HL-60 (cell line): ENCODE measurements at regions not wholly inside any gene's neighbourhood (a gene's known extent, or its start where the extent isn't known, plus 50 kb on each side); places are given as distances from the start of the nearest gene placed in this dataset.

Experiments used
- DNase-seq, 2 experiments: peaks; one replicate each; pipeline ENCODE4 v3.0.0-alpha.2; 2010 to 2020; ENCODE audit warnings: low read depth in 1 of 2, low spot score in 1 of 2
- H3K27ac ChIP-seq: fragments of 250-450 bp; sonication (Bioruptor Pico); replicated peaks from 2 replicates; pipeline ENCODE4 v1.5.1; 2020; ENCODE audit warnings: mild to moderate bottlenecking, moderate library complexity
- H3K27me3 ChIP-seq: fragments of 250-450 bp; sonication (Bioruptor Pico); 2 replicates; pipeline ENCODE4 v1.5.1; 2021; ENCODE audit warnings: mild to moderate bottlenecking, moderate library complexity; ENCODE audit not compliant: insufficient read depth, poor library complexity, severe bottlenecking
- H3K4me3 ChIP-seq: replicated peaks from 2 replicates; pipeline ENCODE4 v1.5.1; 2011; ENCODE audit warnings: mild to moderate bottlenecking, control low read depth, low read length; ENCODE audit not compliant: insufficient read depth
- GABPA ChIP-seq: IDR thresholded peaks from 2 replicates; pipeline ENCODE4 v1.6.1; 2012; ENCODE audit warnings: low read depth
- POLR2AphosphoS5 ChIP-seq: IDR thresholded peaks from 2 replicates; pipeline ENCODE4 v1.6.1; 2012; ENCODE audit warnings: low read depth
- SPI1 ChIP-seq: IDR thresholded peaks from 2 replicates; pipeline ENCODE4 v1.6.1; 2012; ENCODE audit warnings: low read depth, mild to moderate bottlenecking, borderline replicate concordance
- TF ChIP-seq, protein P1 (sequence below): IDR thresholded peaks from 2 replicates; pipeline ENCODE4 v1.6.1; 2012; ENCODE audit warnings: low read depth; ENCODE audit not compliant: insufficient replicate concordance
- TF ChIP-seq, protein P2 (sequence below): IDR thresholded peaks from one replicate; pipeline ENCODE4 v1.5.1; 2011; ENCODE audit warnings: low read length, control low read depth, inconsistent platforms; ENCODE audit not compliant: insufficient read depth

DNA sequence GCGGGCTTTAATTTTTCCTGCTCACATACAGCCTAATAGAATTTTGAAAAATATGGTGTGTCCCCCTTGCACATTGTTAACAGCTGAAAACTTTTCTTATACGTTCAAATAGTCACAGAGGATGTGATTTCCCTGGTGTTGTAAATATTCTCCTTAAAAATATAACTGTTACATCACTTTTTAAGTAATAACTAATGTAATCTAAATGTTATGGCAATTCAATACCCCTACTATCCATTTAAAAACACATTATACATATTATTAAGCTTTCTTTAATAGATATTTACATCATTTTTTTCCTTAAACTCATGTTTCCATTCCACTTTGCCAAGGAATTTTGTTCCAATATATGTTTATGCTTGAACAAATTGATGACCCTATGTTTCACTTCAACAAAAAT lies 85.5 kb upstream of the S1PR1 start:
- Histone ChIP-seq H3K27me3 (no peaks in the 10 kb centered on the region), H3K27ac (no peak overlapping the region)
- no peak for TF ChIP-seq SPI1

DNA sequence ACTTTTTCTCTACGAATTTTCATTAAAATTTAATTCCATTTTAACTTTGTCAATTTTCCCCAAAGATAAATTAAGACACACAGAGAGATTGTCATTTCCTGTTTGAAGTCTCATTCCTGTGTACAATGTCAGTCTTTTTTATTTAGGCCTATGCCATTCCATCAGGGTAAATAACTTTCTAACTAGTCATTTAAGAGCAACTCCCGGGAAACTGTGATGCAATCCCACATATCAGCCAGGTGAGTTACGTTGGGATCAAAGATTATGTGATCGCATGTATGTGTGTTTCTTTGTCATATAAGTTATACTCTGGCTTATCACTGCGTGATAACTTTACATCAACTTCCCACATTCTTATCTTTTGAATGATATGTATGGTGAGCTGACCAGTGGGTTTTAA lies 86.1 kb upstream of the S1PR1 start:
- DNase-seq: no peak
- TF ChIP-seq, protein P1, sequence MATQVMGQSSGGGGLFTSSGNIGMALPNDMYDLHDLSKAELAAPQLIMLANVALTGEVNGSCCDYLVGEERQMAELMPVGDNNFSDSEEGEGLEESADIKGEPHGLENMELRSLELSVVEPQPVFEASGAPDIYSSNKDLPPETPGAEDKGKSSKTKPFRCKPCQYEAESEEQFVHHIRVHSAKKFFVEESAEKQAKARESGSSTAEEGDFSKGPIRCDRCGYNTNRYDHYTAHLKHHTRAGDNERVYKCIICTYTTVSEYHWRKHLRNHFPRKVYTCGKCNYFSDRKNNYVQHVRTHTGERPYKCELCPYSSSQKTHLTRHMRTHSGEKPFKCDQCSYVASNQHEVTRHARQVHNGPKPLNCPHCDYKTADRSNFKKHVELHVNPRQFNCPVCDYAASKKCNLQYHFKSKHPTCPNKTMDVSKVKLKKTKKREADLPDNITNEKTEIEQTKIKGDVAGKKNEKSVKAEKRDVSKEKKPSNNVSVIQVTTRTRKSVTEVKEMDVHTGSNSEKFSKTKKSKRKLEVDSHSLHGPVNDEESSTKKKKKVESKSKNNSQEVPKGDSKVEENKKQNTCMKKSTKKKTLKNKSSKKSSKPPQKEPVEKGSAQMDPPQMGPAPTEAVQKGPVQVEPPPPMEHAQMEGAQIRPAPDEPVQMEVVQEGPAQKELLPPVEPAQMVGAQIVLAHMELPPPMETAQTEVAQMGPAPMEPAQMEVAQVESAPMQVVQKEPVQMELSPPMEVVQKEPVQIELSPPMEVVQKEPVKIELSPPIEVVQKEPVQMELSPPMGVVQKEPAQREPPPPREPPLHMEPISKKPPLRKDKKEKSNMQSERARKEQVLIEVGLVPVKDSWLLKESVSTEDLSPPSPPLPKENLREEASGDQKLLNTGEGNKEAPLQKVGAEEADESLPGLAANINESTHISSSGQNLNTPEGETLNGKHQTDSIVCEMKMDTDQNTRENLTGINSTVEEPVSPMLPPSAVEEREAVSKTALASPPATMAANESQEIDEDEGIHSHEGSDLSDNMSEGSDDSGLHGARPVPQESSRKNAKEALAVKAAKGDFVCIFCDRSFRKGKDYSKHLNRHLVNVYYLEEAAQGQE: no peak
- TF ChIP-seq GABPA: no peak
- TF ChIP-seq, protein P2, sequence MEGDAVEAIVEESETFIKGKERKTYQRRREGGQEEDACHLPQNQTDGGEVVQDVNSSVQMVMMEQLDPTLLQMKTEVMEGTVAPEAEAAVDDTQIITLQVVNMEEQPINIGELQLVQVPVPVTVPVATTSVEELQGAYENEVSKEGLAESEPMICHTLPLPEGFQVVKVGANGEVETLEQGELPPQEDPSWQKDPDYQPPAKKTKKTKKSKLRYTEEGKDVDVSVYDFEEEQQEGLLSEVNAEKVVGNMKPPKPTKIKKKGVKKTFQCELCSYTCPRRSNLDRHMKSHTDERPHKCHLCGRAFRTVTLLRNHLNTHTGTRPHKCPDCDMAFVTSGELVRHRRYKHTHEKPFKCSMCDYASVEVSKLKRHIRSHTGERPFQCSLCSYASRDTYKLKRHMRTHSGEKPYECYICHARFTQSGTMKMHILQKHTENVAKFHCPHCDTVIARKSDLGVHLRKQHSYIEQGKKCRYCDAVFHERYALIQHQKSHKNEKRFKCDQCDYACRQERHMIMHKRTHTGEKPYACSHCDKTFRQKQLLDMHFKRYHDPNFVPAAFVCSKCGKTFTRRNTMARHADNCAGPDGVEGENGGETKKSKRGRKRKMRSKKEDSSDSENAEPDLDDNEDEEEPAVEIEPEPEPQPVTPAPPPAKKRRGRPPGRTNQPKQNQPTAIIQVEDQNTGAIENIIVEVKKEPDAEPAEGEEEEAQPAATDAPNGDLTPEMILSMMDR: no peak
- TF ChIP-seq SPI1: no peak
- no peak for TF ChIP-seq POLR2AphosphoS5
- Histone ChIP-seq H3K27ac (no peak overlapping the region), H3K4me3 (no peak overlapping the region), H3K27me3 (no peaks in the 10 kb centered on the region)

More for the DNA sequence above, 85.5 kb upstream of the S1PR1 start:
- no peak for DNase-seq
- no peak overlapping the region for H3K4me3 ChIP-seq

DNA sequence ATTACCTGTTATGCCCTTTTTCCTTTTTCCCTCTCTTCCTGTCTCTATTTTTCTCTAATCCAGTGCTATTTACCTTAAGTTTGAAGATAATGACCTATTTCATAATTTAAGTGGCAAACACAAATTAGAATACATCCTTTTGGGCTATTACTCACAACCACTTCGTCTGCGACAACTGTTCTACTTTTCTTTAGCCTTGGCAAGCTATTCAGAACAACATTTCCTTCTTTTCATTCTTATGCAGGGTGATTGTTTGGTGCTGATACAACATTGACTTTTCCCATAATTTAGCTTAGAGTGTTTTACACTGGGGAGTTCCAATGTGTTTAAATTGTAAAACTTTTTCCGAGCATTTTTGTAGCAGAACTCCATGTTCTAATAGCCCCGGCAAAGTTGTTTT lies 86.6 kb upstream of the S1PR1 start:
- DNase-seq: no peak
- TF ChIP-seq GABPA (no peak), SPI1 (no peak), POLR2AphosphoS5 (no peak)
- TF ChIP-seq, protein P2: no peak
- no peak overlapping the region for H3K4me3 ChIP-seq
- no peak overlapping the region for H3K27ac ChIP-seq
- no peaks in the 10 kb centered on the region for H3K27me3 ChIP-seq

DNA sequence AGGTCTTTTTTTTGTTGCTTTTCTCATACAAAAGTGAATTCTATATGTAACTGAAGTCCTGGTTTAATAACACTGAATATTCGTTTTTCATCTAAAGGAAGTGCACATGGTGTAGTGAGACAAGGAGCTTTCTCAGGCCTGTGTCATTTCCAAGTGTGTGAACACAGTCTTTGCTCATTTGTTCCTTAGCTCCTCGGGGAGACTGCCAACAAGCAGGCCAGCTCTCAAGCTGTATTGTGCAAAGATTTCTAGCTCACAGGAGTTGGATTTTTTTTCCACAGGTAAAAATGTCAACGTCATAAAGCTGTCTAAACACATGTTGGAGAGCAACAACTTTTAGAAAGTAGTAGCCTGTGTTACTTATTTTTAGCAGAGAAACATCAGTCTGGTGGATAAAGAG lies 87.8 kb upstream of the S1PR1 start:
- no peak for DNase-seq
- no peak overlapping the region for H3K4me3 ChIP-seq
- H3K27me3 ChIP-seq: no peaks in the 10 kb centered on the region
- no peak overlapping the region for H3K27ac ChIP-seq
- TF ChIP-seq, protein P1: no peak
- no peak for TF ChIP-seq GABPA
- TF ChIP-seq, protein P2: no peak
- TF ChIP-seq POLR2AphosphoS5: no peak
- no peak for TF ChIP-seq SPI1
